ENCODE measurements at regions not wholly inside any gene's neighbourhood (a gene's known extent, or its start where the extent isn't known, plus 50 kb on each side); places are given as distances from the start of the nearest gene placed in this dataset.
"Not testable (repeated sequence)": the region's sequence is repeated elsewhere in the genome, so short reads cannot be mapped to it uniquely, and the experiment has no call there.

- intact Hi-C loops (cut with DNase I): no loop called here
- DNase-seq (no peak), ATAC-seq (no peak)
- 86 to 87% (median 87%) methylated on average over 2 of the region's 2 CpGs for WGBS, 3 donors
- no peaks in the 10 kb centered on the region for H3K27me3 ChIP-seq (ENCODE audit: insufficient read depth in 3 of 3, low read length in 2 of 3)
- H3K4me1 ChIP-seq: no peaks in the 10 kb centered on the region
- H3K27ac ChIP-seq: no peak overlapping the region
- H3K4me3 ChIP-seq: no peak overlapping the region
- H3K9me3 ChIP-seq: no peaks in the 10 kb centered on the region
- no peak for TF ChIP-seq CTCF (IDR thresholded peaks at IDR 0.05)
- H3K36me3 ChIP-seq (ENCODE audit: insufficient read depth in 1 of 2, low read depth in 1 of 2): no peaks in the 10 kb centered on the region
These were observed 200.0 kb downstream of the FOXG1 start for GRCh38 chr14:28966416-28967233.

GRCh38 chr14:28975084-28975483 lies 208.5 kb downstream of the FOXG1 start:
- no peaks in the 10 kb centered on the region for H3K4me1 ChIP-seq
- 3 to 10% (median 9%) methylated on average over 1 of the region's 1 CpG for WGBS, 3 donors
- no peaks in the 10 kb centered on the region for H3K36me3 ChIP-seq (ENCODE audit: insufficient read depth in 1 of 2, low read depth in 1 of 2)
- no peak overlapping the region for H3K4me3 ChIP-seq
- DNase-seq (no peak), ATAC-seq (no peak)
- no peaks in the 10 kb centered on the region for H3K9me3 ChIP-seq
- H3K27ac ChIP-seq: no peak overlapping the region
- intact Hi-C loops (cut with DNase I): no loop called here
- H3K27me3 ChIP-seq (ENCODE audit: insufficient read depth in 3 of 3, low read length in 2 of 3): no peaks in the 10 kb centered on the region
- no peak for TF ChIP-seq CTCF (IDR thresholded peaks at IDR 0.05)

DNA sequence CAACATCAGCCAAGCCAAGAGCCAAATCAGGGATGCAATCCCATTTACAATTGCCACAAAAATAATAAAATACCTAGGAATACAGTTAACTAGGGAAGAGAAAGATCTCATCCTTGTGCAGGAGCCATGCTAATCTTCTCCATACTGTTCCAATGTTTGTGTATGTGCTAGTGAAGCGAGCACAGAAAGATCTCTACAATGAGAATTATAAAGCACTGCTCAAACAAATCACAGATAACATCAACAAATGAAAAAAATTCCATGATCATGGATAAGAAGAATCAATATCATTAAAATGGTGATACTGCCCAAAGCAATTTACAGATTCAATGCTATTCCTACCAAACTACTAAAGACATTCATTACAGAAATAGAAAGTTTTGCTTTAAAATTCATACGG lies 215.6 kb downstream of the FOXG1 start:
- no peak for ATAC-seq
- Histone ChIP-seq H3K36me3 (ENCODE audit: insufficient read depth in 1 of 2, low read depth in 1 of 2) (no peaks in the 10 kb centered on the region), H3K9me3 (no peaks in the 10 kb centered on the region), H3K27ac (no peak overlapping the region), H3K4me1 (no peaks in the 10 kb centered on the region), H3K4me3 (no peak overlapping the region), H3K27me3 (ENCODE audit: insufficient read depth in 3 of 3, low read length in 2 of 3) (no peaks in the 10 kb centered on the region)
- no peak for TF ChIP-seq CTCF (IDR thresholded peaks at IDR 0.05)
- 81 to 92% (median 86%) methylated on average over 2 of the region's 2 CpGs for WGBS, 3 donors
- intact Hi-C loops (cut with DNase I): no loop called here
- DNase-seq: no peak

GRCh38 chr14:28983279-28983678 lies 216.7 kb downstream of the FOXG1 start:
- TF ChIP-seq CTCF (IDR thresholded peaks at IDR 0.05): no peak
- no peak overlapping the region for H3K4me3 ChIP-seq
- DNase-seq: no peak
- no peaks in the 10 kb centered on the region for H3K4me1 ChIP-seq
- WGBS, 3 donors: 80 to 84% (median 80%) methylated on average over 4 of the region's 4 CpGs
- ATAC-seq: no peak
- H3K36me3 ChIP-seq (ENCODE audit: insufficient read depth in 1 of 2, low read depth in 1 of 2): no peaks in the 10 kb centered on the region
- no peaks in the 10 kb centered on the region for H3K27me3 ChIP-seq (ENCODE audit: insufficient read depth in 3 of 3, low read length in 2 of 3)
- intact Hi-C loops (cut with DNase I): no loop called here
- H3K27ac ChIP-seq: no peak overlapping the region
- H3K9me3 ChIP-seq: no peaks in the 10 kb centered on the region

DNA sequence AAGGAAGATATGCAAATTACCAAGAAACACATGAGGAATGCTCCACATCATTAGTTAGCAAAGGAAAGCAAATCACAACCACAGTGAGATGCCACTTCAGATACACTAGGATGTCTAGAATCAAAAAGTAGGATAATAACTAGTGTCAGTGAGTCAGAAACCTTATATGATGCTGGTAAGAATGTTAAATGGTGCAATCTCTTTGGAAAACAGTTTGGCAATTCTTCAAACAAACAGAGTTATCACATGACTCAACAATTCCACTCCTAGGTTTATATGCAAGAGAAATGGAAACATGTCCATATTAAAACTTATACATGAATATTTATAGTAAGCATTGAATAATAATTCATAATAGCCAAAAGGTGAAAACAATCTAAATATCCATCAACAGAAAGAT lies 220.9 kb downstream of the FOXG1 start:
- intact Hi-C loops (cut with DNase I): no loop called here
- no peaks in the 10 kb centered on the region for H3K9me3 ChIP-seq
- DNase-seq: no peak
- no peak for ATAC-seq
- no peak overlapping the region for H3K4me3 ChIP-seq
- no peaks in the 10 kb centered on the region for H3K4me1 ChIP-seq
- no peak overlapping the region for H3K27ac ChIP-seq
- H3K27me3 ChIP-seq (ENCODE audit: insufficient read depth in 3 of 3, low read length in 2 of 3): no peaks in the 10 kb centered on the region
- H3K36me3 ChIP-seq (ENCODE audit: insufficient read depth in 1 of 2, low read depth in 1 of 2): no peaks in the 10 kb centered on the region
- TF ChIP-seq CTCF (IDR thresholded peaks at IDR 0.05): no peak

DNA sequence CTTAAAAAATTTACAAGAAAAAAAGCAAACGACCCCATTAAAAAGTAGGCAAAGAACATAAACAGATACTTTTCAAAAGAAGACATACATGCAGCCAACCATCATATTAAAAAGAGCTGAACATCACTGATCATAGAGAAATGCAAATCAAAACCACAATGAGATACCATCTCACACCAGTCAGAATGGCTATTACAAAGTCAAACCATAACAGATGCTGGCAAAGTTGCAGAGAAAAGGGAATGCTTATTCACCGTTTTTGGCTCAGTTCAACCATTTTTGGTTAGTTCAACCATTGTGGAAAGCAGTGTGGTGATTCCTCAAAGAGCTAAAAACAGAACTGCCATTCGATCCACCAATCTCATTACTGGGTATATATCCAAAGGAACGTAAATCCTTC lies 230.6 kb downstream of the FOXG1 start:
- H3K27me3 ChIP-seq (ENCODE audit: insufficient read depth in 3 of 3, low read length in 2 of 3); H3K4me1 ChIP-seq; ATAC-seq; intact Hi-C loops (cut with DNase I); H3K9me3 ChIP-seq; H3K27ac ChIP-seq; DNase-seq; H3K36me3 ChIP-seq (ENCODE audit: insufficient read depth in 1 of 2, low read depth in 1 of 2); H3K4me3 ChIP-seq: not testable (repeated sequence)
- 73 to 77% (median 74%) methylated on average over 4 of the region's 4 CpGs for WGBS, 3 donors

All from psoas muscle (tissue), 7 donors.